Activated CD8-positive, alpha-beta memory T cell treated with anti-CD3 and anti-CD28 coated beads for 4 hours (primary cell): ENCODE measurements at regions not wholly inside any gene's neighbourhood (a gene's known extent, or its start where the extent isn't known, plus 50 kb on each side); places are given as distances from the start of the nearest gene placed in this dataset.

Source experiments
- DNase-seq, 2 donors: peaks; one replicate each; pipeline ENCODE4 v3.0.0-alpha.2; 2020; ENCODE audit warnings: low read depth in 2 of 2

DNA sequence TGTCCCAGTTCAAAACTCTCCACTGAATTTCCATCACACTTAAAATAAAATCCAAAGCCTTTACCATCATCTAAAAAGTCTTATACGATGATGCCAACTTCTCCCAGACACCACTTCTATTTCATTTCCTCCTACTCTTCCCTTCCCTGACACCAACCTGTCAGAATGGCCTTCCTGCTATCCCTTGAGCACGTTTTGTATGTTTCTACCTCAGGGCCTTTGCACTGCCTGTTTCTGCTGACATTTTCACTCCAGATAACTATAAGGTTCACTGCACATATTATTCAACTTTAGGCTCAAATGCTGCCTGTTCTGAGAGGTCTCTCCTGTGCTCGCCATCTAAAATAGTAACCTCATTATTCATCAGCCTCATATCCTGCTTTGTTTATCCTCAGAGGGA is 269.6 kb downstream of the HTR7 start:
- DNase-seq = no peak

DNA sequence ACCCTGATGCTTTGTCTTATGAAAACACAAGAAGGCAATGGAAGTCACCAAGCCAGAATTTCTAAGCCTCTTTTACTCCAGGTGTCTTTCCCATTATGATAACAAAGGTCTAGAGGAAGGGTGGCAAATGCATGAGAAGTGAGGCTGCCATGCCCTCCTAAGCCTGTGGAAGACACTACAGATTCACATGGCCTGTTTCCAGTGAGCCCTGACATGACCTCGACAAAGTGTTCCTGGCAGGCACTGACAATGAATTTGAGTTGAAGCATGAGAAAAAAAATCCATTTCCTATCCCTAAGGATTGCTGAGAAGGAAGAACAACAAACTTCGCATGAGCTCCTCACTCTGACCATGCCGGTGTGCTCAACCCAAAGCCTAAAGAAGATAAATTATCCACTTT is 268.0 kb downstream of the HTR7 start:
- no peak for DNase-seq

- DNase-seq = no peak
Measured at GRCh38 chr10:90591629-90592028, 266.2 kb downstream of the HTR7 start.

GRCh38 chr10:90592638-90593302 is 265.1 kb downstream of the HTR7 start:
- DNase-seq = no peak

GRCh38 chr10:90598513-90598912 is 259.3 kb downstream of the HTR7 start:
- no peak for DNase-seq

GRCh38 chr10:90602862-90603610 is 254.8 kb downstream of the HTR7 start:
- no peak for DNase-seq

DNA sequence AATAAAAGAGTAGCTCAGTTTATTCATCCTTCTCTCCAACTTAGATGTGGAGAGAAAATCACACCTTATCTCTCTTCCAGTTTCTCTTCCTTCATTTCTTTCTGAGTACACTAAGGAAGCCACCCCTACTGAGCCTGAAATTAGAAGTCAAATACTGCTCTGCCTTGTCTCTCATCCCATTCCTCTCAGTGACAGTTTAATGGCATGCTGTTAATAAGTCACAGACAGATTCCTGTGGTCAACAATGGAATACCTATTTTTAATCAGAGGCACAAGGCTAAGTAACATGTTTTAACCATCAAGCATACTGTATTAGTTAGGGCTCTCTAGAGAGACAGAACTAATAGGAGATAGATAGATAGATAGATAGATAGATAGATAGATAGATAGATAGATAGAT is 253.2 kb downstream of the HTR7 start:
- DNase-seq = no peak

- DNase-seq = no peak
Measured at GRCh38 chr10:90605506-90605905, 252.3 kb downstream of the HTR7 start.

DNA sequence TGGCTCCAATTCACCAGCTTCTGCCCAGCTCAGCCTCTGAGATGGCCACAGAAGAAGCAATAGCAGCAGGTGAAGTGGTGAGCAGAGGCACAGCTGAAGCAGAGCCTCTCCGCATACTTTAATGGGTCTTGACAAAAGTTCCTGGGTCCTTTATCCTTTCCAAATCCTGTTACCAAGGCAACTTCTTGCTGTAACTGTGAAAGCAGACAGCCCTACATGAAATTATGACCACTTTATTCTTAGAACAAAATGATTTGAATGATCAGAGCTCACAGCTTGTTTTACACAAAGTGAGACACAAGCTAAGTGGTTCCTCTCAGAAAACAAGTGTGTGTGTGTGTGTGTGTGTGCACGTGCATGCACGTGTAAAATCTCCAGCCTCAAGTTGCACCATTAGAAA is 245.6 kb downstream of the HTR7 start:
- no peak for DNase-seq

DNA sequence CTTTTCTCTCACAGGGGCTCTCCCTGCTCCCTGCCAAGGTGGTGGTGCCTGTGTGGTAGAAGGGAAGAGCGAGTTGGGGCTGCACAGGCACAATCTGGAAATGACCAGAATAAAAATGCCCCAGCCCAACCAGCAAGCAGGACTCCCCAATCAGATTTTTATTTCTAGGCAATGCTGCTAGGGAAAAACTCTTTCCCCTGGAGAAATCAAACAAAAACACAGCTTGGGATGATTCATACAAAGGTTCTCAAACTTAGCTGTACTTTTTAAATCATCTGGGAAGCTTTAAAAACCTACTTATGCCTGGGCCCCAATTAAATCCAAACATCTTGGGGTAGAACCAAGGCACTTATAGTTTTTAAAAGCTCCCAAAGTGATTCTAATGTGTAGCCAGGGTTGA is 243.2 kb downstream of the HTR7 start:
- DNase-seq = no peak

- no peak for DNase-seq
Measured at GRCh38 chr10:90621577-90621976, 236.3 kb downstream of the HTR7 start.

DNA sequence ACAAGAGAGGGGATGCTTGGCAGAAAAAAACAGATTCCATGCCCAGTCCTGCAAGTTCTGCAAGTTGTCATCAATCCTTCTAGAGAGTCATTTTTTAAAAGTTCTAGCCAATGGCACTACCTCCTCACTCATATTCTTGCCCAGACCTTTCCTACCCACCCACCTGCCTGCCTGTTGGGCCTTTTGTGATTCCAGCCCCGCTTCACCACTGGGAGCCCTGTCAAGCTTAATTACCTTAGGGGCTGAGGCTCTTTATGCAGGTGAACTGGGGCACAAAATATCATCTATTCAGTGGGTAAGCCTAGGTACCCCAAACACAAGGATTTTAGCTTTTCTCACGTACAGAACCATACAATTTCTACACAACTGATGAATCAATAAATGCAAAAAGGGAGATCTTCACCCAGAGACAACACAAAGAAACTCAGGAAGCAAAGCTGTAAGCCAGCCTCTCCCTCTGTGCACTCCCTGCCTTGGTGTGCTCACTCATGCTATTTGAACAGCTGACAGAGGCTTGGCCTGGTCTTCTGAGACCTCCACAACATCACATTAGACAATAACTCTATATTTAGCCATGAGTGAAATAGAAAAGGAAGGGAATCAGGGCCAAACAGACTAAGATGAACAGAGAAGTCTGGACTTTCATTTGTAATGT is 222.6 kb downstream of the HTR7 start:
- DNase-seq = no peak

DNA sequence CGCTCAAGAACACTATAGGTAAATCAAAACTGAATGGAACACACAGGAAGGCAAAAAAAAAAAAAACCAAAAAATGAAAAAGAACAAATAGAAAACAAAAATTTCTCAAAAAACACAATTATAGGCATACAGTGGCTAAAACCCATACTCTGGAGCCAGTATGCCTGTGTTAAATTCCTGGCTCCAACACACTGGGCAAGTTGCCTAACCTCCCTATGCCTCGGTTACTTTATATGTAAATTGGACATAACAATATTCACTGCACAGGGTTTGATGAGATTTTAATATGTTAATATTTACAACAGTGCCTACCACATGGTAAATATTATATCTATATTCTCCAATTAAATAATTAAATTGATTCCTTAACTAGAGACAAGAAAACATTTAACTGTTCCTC is 217.1 kb downstream of the HTR7 start:
- DNase-seq = no peak

DNA sequence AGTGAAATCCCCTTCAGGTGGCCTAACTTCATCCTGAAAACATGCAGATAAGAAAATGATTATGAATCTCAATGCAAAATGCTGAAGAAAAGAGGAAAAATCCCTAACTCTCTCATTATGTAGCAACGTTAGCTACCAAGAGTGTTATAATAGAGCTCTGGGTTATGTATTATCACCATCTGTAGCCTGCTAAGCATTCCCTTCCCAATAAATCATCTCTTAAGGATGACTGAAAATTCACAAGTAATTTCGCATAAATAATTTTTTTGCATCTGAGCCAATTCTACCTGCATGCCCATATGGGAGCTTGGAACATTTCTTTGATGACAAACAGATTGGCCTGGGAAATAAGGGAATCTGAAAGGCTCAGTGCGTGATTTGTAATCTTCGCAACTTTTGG is 216.1 kb downstream of the HTR7 start:
- no peak for DNase-seq

DNA sequence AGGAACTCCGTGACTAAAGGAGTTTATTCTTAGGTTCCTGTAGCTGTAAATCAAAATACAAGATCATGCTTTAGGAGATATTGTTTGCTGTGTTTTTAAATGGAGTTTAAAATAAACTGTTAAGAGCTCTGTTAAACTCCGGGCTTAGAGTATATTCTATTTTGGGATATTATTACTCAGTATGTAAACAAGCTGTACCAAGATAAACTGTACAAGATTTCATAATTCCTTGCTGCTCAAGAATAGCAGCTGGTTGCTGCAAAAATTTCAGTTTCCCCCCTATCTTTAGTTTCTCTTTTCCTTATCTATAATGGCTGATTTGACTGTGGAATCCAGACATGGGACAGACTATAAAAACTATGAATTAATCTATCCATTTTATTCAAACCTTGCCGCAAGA is 215.7 kb downstream of the HTR7 start:
- DNase-seq = no peak

- no peak for DNase-seq
Measured at GRCh38 chr10:90642650-90643049, 215.2 kb downstream of the HTR7 start.

GRCh38 chr10:90644165-90644564 is 213.7 kb downstream of the HTR7 start:
- DNase-seq = no peak

GRCh38 chr10:90650858-90651257 is 207.0 kb downstream of the HTR7 start:
- no peak for DNase-seq

DNA sequence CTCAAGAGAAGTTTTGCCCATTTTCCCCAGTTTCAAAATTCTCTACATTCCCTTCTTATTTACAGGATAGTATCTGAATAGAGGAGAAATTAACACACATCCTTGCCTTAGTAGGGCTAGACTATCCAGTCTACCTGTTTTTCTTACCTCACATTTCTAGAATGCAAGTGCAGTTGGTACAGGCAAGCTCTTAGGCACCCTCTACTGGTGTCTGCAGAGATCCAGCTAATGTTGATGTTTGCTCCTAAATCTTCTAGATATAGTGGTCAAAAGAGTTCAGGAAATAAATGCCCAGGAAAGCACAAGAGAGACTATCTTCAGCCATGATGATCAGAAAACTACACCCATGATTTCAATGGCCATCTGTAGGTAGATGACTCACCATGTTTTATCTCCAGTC is 205.3 kb downstream of the HTR7 start:
- no peak for DNase-seq

DNA sequence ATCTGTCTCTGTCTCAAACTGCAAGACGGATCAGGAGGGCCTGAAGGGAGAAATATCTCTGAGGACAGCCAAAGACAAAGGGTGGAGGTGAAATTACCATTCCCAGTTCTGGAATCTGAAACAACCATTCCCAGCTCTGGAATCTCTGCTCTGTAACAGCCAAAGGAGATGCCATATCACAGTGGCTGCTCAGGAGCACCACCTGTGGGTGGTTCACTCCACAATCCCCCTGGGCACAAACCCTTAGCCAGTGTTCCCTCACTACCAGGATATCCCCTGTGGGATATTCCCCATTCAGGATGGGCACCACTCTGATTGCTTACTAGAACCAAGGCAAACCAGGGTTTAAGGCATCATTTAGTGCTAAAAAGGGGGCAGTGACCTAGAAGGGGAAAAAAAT is 199.0 kb downstream of the HTR7 start:
- DNase-seq = no peak

GRCh38 chr10:90665905-90666662 is 191.8 kb downstream of the HTR7 start:
- no peak for DNase-seq

- DNase-seq = no peak
Measured at GRCh38 chr10:90674461-90674860, 183.4 kb downstream of the HTR7 start.
